IMR-90 (cell line): ENCODE measurements at regions not wholly inside any gene's neighbourhood (a gene's known extent, or its start where the extent isn't known, plus 50 kb on each side); places are given as distances from the start of the nearest gene placed in this dataset.

Experiments
- ATAC-seq: fragments of 200-7000 bp; cut with Tn5 transposase; 2 replicates; pipeline ENCODE4 v1.9.1; 2020; ENCODE audit warnings: low read depth, mild to moderate bottlenecking, moderate library complexity
- BruUV-seq: library from RNA; stranded (reverse); fragments of 400-500 nt; replicated peaks from 2 replicates; lab custom pipeline; 2021; lab: Mats Ljungman, UMichigan
- CTCF ChIA-PET: fragments of 300-600 bp; formaldehyde crosslinking; extraction: SDS; loops from one replicate; lab custom pipeline; 2021; ENCODE audit warnings: antibody characterized with exemption; lab: Yijun Ruan, JAX
- POLR2A ChIA-PET: fragments of 300-600 bp; sonication (Branson Sonifier 250); formaldehyde crosslinking; loops from one replicate; lab custom pipeline; 2022; ENCODE audit warnings: antibody characterized with exemption; ENCODE audit not compliant: unreplicated experiment; lab: Charles Lee
- DNase-seq: peaks from one replicate; pipeline ENCODE4 v3.0.0; 2013
- H2AFZ ChIP-seq: replicated peaks from 2 replicates; pipeline ENCODE3; 2013; ENCODE audit warnings: low read length, mild to moderate bottlenecking; ENCODE audit not compliant: poor library complexity
- H2AK5ac ChIP-seq: 2 replicates; pipeline ENCODE4 v1.6.1; 2013; ENCODE audit warnings: low read depth, low read length, inconsistent platforms
- H2AK9ac ChIP-seq: replicated peaks from 2 replicates; pipeline ENCODE3; 2013; ENCODE audit warnings: mild to moderate bottlenecking, low read depth, low read length, moderate library complexity; ENCODE audit not compliant: poor library complexity
- H2BK120ac ChIP-seq: 2 replicates; pipeline ENCODE4 v1.6.1; 2013; ENCODE audit warnings: low read depth, low read length, inconsistent platforms
- H2BK15ac ChIP-seq: 3 replicates; pipeline ENCODE4 v1.6.1; 2013; ENCODE audit warnings: low read depth, low read length, inconsistent platforms
- H2BK20ac ChIP-seq: 2 replicates; pipeline ENCODE4 v1.6.1; 2013; ENCODE audit warnings: low read depth, mild to moderate bottlenecking, inconsistent platforms, low read length, moderate library complexity
- H2BK5ac ChIP-seq: 2 replicates; pipeline ENCODE4 v1.6.1; 2013; ENCODE audit warnings: mild to moderate bottlenecking, low read depth, low read length, inconsistent platforms; ENCODE audit not compliant: poor library complexity, severe bottlenecking
- H3K14ac ChIP-seq: replicated peaks from 2 replicates; pipeline ENCODE4 v1.6.1; 2013; ENCODE audit warnings: low read depth, low read length, inconsistent platforms
- H3K18ac ChIP-seq: 2 replicates; pipeline ENCODE4 v1.6.1; 2013; ENCODE audit warnings: low read depth, low read length, control low read depth
- H3K23ac ChIP-seq: 2 replicates; pipeline ENCODE4 v1.6.1; 2013; ENCODE audit warnings: low read depth, low read length, inconsistent platforms
- H3K27ac ChIP-seq: 2 replicates; pipeline ENCODE4 v1.5.1; 2013; ENCODE audit warnings: mild to moderate bottlenecking, control low read depth, low read length; ENCODE audit not compliant: insufficient read depth
- H3K27me3 ChIP-seq: 2 replicates; pipeline ENCODE4 v1.6.1; 2013; ENCODE audit warnings: low read length; ENCODE audit not compliant: control insufficient read depth, insufficient read depth
- H3K36me3 ChIP-seq: 2 replicates; pipeline ENCODE4 v1.6.1; 2013; ENCODE audit warnings: low read length, mixed read lengths; ENCODE audit not compliant: control insufficient read depth, insufficient read depth
- H3K4ac ChIP-seq: 2 replicates; pipeline ENCODE4 v1.6.1; 2013; ENCODE audit warnings: low read depth, low read length, inconsistent platforms
- H3K4me1 ChIP-seq: 2 replicates; pipeline ENCODE4 v1.6.1; 2013; ENCODE audit warnings: low read length, mixed read lengths; ENCODE audit not compliant: control insufficient read depth, insufficient read depth
- H3K4me2 ChIP-seq: 2 replicates; pipeline ENCODE4 v1.6.1; 2013; ENCODE audit warnings: low read depth, mild to moderate bottlenecking, control low read depth, low read length, moderate library complexity
- H3K4me3 ChIP-seq: 2 replicates; pipeline ENCODE4 v1.5.1; 2013; ENCODE audit warnings: low read depth, mild to moderate bottlenecking, control low read depth, low read length, moderate library complexity; ENCODE audit not compliant: insufficient read depth
- H3K56ac ChIP-seq: 2 replicates; pipeline ENCODE4 v1.6.1; 2013; ENCODE audit warnings: low read length, inconsistent platforms; ENCODE audit not compliant: insufficient read depth; ENCODE audit errors: extremely low read depth
- H3K79me1 ChIP-seq, 2 experiments: 2 replicates each; pipeline ENCODE4 v1.6.1; 2013; ENCODE audit warnings: low read length in 2 of 2, inconsistent platforms in 1 of 2, low read depth in 1 of 2
- H3K9ac ChIP-seq: 2 replicates; pipeline ENCODE4 v1.6.1; 2013; ENCODE audit warnings: low read depth, low read length, control low read depth
- H3K9me1 ChIP-seq: 2 replicates; pipeline ENCODE4 v1.6.1; 2013; ENCODE audit warnings: low read length, inconsistent platforms; ENCODE audit not compliant: insufficient read depth
- H3K9me3 ChIP-seq: 2 replicates; pipeline ENCODE4 v1.6.1; 2013; ENCODE audit warnings: low read length; ENCODE audit not compliant: control insufficient read depth, insufficient read depth
- H4K20me1 ChIP-seq: 2 replicates; pipeline ENCODE4 v1.6.1; 2013; ENCODE audit warnings: low read length, inconsistent platforms; ENCODE audit not compliant: insufficient read depth
- H4K5ac ChIP-seq: 2 replicates; pipeline ENCODE4 v1.6.1; 2013; ENCODE audit warnings: mild to moderate bottlenecking, low read depth, low read length, control low read depth
- H4K8ac ChIP-seq, 2 experiments: 2 replicates each; pipeline ENCODE4 v1.6.1; 2013; ENCODE audit warnings: low read depth in 2 of 2, low read length in 2 of 2, control low read depth in 1 of 2, inconsistent platforms in 1 of 2
- H4K91ac ChIP-seq: 2 replicates; pipeline ENCODE4 v1.6.1; 2013; ENCODE audit warnings: low read depth, low read length, inconsistent platforms; ENCODE audit not compliant: insufficient read depth
- FOS ChIP-seq: fragments of 150-350 bp; IDR thresholded peaks from 2 replicates; pipeline ENCODE4 v1.6.1; 2016; ENCODE audit warnings: low read depth, low read length
- USF2 ChIP-seq: fragments of 150-350 bp; IDR thresholded peaks from 2 replicates; pipeline ENCODE4 v1.6.1; 2017; ENCODE audit warnings: mild to moderate bottlenecking, antibody characterized with exemption, low read length, low read depth
- WGBS, 2 experiments: methylation state at CpG; one replicate each; pipeline versions ENCODE4 v1.1.5 to v1.1.7; 2013; ENCODE audit warnings: missing lambda C conversion rate in 2 of 2; ENCODE audit not compliant: insufficient read length in 1 of 2; ENCODE audit errors: extremely low coverage in 2 of 2; 5-methylcytosine and 5-hydroxymethylcytosine counted together
- dilution Hi-C: fragments of 300-500 bp; cut with HindIII; formaldehyde crosslinking; loops from one replicate; pipeline ENCODE4 v1.14.3; 2018; ENCODE audit warnings: low sequenced_read_pairs; ENCODE audit not compliant: unreplicated experiment
- in situ Hi-C: fragments of 300-500 bp; cut with MboI; formaldehyde crosslinking; loops from 3 replicates; pipeline ENCODE4 v1.14.3; 2019; ENCODE audit warnings: low sequenced_read_pairs, inconsistent platforms, mixed read lengths
- intact Hi-C: fragments of 100-400 bp; cut with micrococcal nuclease; formaldehyde crosslinking; loops from 2 replicates; pipeline ENCODE4 v1.10.0; 2022

GRCh38 chr20:40771848-40772511 is 82.9 kb upstream of the MAFB start:
- ChIA-PET CTCF (no interaction called here), POLR2A (no interaction called here)
- BruUV-seq, result no TSS peak
- 57% methylated on average over 1 of the region's 7 CpGs; no CpG with 5 or more reads in 1 of the 2 experiments for WGBS, 2 experiments
- no peaks in the 10 kb centered on the region; the same call in 1 of the 2 replicates for H3K27me3 ChIP-seq
- H2BK15ac ChIP-seq, result no peak overlapping the region
- in situ Hi-C loops, result no loop called here
- no peak overlapping the region for H3K27ac ChIP-seq
- H3K9me1 ChIP-seq, result no peaks in the 10 kb centered on the region; the same call in 1 of the 2 replicates
- H4K20me1 ChIP-seq, result no peaks in the 10 kb centered on the region
- H3K4ac ChIP-seq, result no peak overlapping the region
- no peak overlapping the region for H4K91ac ChIP-seq
- H2BK20ac ChIP-seq, result no peak overlapping the region
- H4K8ac ChIP-seq, result no peak overlapping the region
- dilution Hi-C loops, result no loop called here
- H3K23ac ChIP-seq, result no peak overlapping the region
- no peak overlapping the region for H2BK5ac ChIP-seq
- H3K9me3 ChIP-seq, result no peaks in the 10 kb centered on the region
- TF ChIP-seq USF2 (no peak), FOS (no peak)
- H3K18ac ChIP-seq, result no peak overlapping the region
- no peaks in the 10 kb centered on the region for H3K36me3 ChIP-seq
- no peak overlapping the region for H2AK5ac ChIP-seq
- H2AK9ac ChIP-seq, result no peak overlapping the region
- intact Hi-C loops, result no loop called here
- H4K5ac ChIP-seq, result no peak overlapping the region
- no peaks in the 10 kb centered on the region for H3K4me1 ChIP-seq
- no peak overlapping the region for H3K56ac ChIP-seq
- H3K4me3 ChIP-seq, result no peak overlapping the region
- H2BK120ac ChIP-seq, result no peak overlapping the region
- no peak for DNase-seq
- H3K14ac ChIP-seq, result no peak overlapping the region
- H3K9ac ChIP-seq, result no peak overlapping the region
- no peak for ATAC-seq
- H3K4me2 ChIP-seq, result no peak overlapping the region
- no peaks in the 10 kb centered on the region for H3K79me1 ChIP-seq
- H2AFZ ChIP-seq, result no peak overlapping the region
